ENCODE measurements at regions not wholly inside any gene's neighbourhood (a gene's known extent, or its start where the extent isn't known, plus 50 kb on each side); places are given as distances from the start of the nearest gene placed in this dataset.

DNA sequence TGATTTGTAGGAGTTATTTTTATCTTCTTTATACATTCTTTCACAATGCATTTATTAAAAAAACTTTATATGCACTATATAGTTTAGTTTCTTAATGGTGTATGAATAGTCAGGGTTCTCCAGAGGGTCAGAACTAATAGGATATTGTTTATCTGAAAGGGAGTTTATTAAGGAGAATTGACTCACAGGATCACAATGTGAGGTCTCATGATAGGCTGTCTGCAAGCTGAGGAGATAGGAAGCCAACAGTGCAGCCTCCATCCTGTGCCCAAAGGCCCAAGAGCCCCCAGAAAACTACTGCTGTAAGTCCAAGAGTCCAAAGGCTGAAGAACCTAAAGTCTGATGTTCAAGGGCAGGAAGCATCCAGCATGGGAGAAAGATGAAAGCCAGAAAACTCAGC, 192.8 kb upstream of the AHR start:
- TF ChIP-seq, protein P1, sequence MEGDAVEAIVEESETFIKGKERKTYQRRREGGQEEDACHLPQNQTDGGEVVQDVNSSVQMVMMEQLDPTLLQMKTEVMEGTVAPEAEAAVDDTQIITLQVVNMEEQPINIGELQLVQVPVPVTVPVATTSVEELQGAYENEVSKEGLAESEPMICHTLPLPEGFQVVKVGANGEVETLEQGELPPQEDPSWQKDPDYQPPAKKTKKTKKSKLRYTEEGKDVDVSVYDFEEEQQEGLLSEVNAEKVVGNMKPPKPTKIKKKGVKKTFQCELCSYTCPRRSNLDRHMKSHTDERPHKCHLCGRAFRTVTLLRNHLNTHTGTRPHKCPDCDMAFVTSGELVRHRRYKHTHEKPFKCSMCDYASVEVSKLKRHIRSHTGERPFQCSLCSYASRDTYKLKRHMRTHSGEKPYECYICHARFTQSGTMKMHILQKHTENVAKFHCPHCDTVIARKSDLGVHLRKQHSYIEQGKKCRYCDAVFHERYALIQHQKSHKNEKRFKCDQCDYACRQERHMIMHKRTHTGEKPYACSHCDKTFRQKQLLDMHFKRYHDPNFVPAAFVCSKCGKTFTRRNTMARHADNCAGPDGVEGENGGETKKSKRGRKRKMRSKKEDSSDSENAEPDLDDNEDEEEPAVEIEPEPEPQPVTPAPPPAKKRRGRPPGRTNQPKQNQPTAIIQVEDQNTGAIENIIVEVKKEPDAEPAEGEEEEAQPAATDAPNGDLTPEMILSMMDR (IDR thresholded peaks at IDR 0.05): no peak
- TF ChIP-seq POLR2A (IDR thresholded peaks at IDR 0.05): no peak

Data from adrenal gland (tissue), 5 donors.